ENCODE measurements at regions not wholly inside any gene's neighbourhood (a gene's known extent, or its start where the extent isn't known, plus 50 kb on each side); places are given as distances from the start of the nearest gene placed in this dataset.

- WGBS (ENCODE audit: low lambda C conversion rate): 22% methylated on average over 5 of the region's 5 CpGs
- CTCF ChIA-PET (ENCODE audit: low intra/inter-chr PET ratio, low total read pairs): no interaction called here
- no peak for FAIRE-seq
- H3K27ac ChIP-seq (ENCODE audit: extremely low read length, insufficient read depth, low read length): no peak overlapping the region
- intact Hi-C loops (cut with micrococcal nuclease; ENCODE audit: unreplicated experiment) (no loop called here), in situ Hi-C loops (cut with HindIII; ENCODE audit: extremely low pct_ligation_motif_present, low pct_unique_long_range_greater_than_20kb) (no loop called here)
- H3K4me1 ChIP-seq (ENCODE audit: insufficient read depth, low read length): no peaks in the 10 kb centered on the region
- no peak overlapping the region for H2AFZ ChIP-seq (ENCODE audit: low read length)
- no peak overlapping the region for H3K4me2 ChIP-seq (ENCODE audit: low read depth, low read length)
- no peak for ATAC-seq
- BruUV-seq (replicated peaks): no TSS peak
- no peak overlapping the region for H3K4me3 ChIP-seq (replicated peaks in 1 of 3; ENCODE audit: insufficient read depth in 1 of 3, low read depth in 2 of 3, low read length in 3 of 3)
- H3K79me2 ChIP-seq (ENCODE audit: insufficient read depth, low read length): no peaks in the 10 kb centered on the region
- H4K20me1 ChIP-seq (ENCODE audit: insufficient read depth, low read length): no peaks in the 10 kb centered on the region
- H3K27me3 ChIP-seq (ENCODE audit: control insufficient read depth in 1 of 2, insufficient read depth in 2 of 2, low read length in 2 of 2): no peaks in the 10 kb centered on the region
- no peak overlapping the region for H3K9ac ChIP-seq (ENCODE audit: insufficient read depth, low read depth, low read length)
- no peaks in the 10 kb centered on the region for H3K9me3 ChIP-seq (ENCODE audit: low read length)
- POLR2A ChIA-PET: no interaction called here
- no peaks in the 10 kb centered on the region for H3K36me3 ChIP-seq (replicated peaks in 1 of 2; ENCODE audit: control insufficient read depth in 1 of 2, insufficient read depth in 2 of 2, low read length in 2 of 2)
- no peak for DNase-seq (ENCODE audit: low spot score)
- TF ChIP-seq HOXD1 (CRISPR knock-in tag; IDR thresholded peaks at IDR 0.05) (no peak), FOXP1 (IDR thresholded peaks at IDR 0.05) (no peak), FOXP1 (CRISPR knock-in tag; IDR thresholded peaks at IDR 0.05) (no peak), TSC22D2 (CRISPR knock-in tag; IDR thresholded peaks at IDR 0.05; ENCODE audit: borderline replicate concordance) (no peak), SNAPC2 (CRISPR knock-in tag; IDR thresholded peaks at IDR 0.05) (no peak), SCMH1 (CRISPR knock-in tag; IDR thresholded peaks at IDR 0.05; ENCODE audit: borderline replicate concordance) (no peak), ZNF713 (CRISPR knock-in tag; IDR thresholded peaks at IDR 0.05) (no peak), ZNF724P (CRISPR knock-in tag; IDR thresholded peaks at IDR 0.05; ENCODE audit: borderline replicate concordance) (no peak), TARDBP (CRISPR knock-in tag; IDR thresholded peaks at IDR 0.05) (no peak)
These were observed 92.9 kb upstream of the HDAC9 start for GRCh38 chr7:18402488-18403183.

DNA sequence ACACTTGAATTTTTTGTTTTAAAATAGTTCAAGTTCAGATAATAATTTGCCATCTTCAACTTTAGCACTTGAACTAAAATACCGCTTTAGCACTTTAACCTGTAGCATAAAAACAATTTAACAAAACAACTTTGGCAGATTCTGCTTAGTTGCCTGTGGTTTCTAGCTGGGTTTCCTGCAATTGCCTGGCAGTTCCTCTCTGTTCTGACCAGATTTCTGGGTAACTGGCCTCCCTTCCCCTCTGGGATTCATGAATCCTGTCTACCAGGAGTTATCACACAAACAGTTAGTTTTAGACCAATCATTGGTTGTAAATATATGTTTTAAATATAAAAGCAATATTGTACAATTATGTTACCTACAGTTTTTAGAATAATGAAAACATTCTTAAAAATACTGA, 89.8 kb upstream of the HDAC9 start:
- BruUV-seq (replicated peaks): no TSS peak
- DNase-seq (ENCODE audit: low spot score) (no peak), FAIRE-seq (no peak), ATAC-seq (no peak)
- Histone ChIP-seq H4K20me1 (ENCODE audit: insufficient read depth, low read length) (no peaks in the 10 kb centered on the region), H3K4me3 (replicated peaks in 1 of 3; ENCODE audit: insufficient read depth in 1 of 3, low read depth in 2 of 3, low read length in 3 of 3) (no peak overlapping the region), H3K27me3 (ENCODE audit: control insufficient read depth in 1 of 2, insufficient read depth in 2 of 2, low read length in 2 of 2) (no peaks in the 10 kb centered on the region), H3K79me2 (ENCODE audit: insufficient read depth, low read length) (no peaks in the 10 kb centered on the region), H3K9ac (ENCODE audit: insufficient read depth, low read depth, low read length) (no peak overlapping the region), H3K9me3 (ENCODE audit: low read length) (no peaks in the 10 kb centered on the region), H3K27ac (ENCODE audit: extremely low read length, insufficient read depth, low read length) (no peak overlapping the region), H2AFZ (ENCODE audit: low read length) (no peak overlapping the region), H3K4me1 (ENCODE audit: insufficient read depth, low read length) (no peaks in the 10 kb centered on the region), H3K4me2 (ENCODE audit: low read depth, low read length) (no peak overlapping the region), H3K36me3 (replicated peaks in 1 of 2; ENCODE audit: control insufficient read depth in 1 of 2, insufficient read depth in 2 of 2, low read length in 2 of 2) (no peaks in the 10 kb centered on the region)
- POLR2A ChIA-PET: no interaction called here
- WGBS (ENCODE audit: low lambda C conversion rate): 0% methylated on average over 1 of the region's 1 CpG
- in situ Hi-C loops (cut with HindIII; ENCODE audit: extremely low pct_ligation_motif_present, low pct_unique_long_range_greater_than_20kb): no loop called here
- CTCF ChIA-PET (ENCODE audit: low intra/inter-chr PET ratio, low total read pairs): no interaction called here
- intact Hi-C loops (cut with micrococcal nuclease; ENCODE audit: unreplicated experiment): no loop called here
- TF ChIP-seq ZBTB33 (CRISPR knock-in tag; IDR thresholded peaks at IDR 0.05) (no peak), ZNF549 (CRISPR knock-in tag; IDR thresholded peaks at IDR 0.05) (no peak), RORA (CRISPR knock-in tag; IDR thresholded peaks at IDR 0.05) (no peak), ZNF235 (CRISPR knock-in tag; IDR thresholded peaks at IDR 0.05; ENCODE audit: borderline replicate concordance) (no peak), CREB1 (IDR thresholded peaks at IDR 0.05) (no peak), CREB1 (CRISPR knock-in tag; IDR thresholded peaks at IDR 0.05) (no peak), FOXJ3 (CRISPR knock-in tag; IDR thresholded peaks at IDR 0.05; ENCODE audit: borderline replicate concordance) (no peak)
